Neutrophil (primary cell): ENCODE measurements at regions not wholly inside any gene's neighbourhood (a gene's known extent, or its start where the extent isn't known, plus 50 kb on each side); places are given as distances from the start of the nearest gene placed in this dataset.

ENCODE experiments used
- H3K27ac ChIP-seq: fragments of 200-600 bp; sonication (generic); 2 replicates; pipeline ENCODE4 v1.5.1; 2016; ENCODE audit warnings: mild to moderate bottlenecking, moderate library complexity
- H3K27me3 ChIP-seq: fragments of 200-600 bp; sonication (generic); 2 replicates; pipeline ENCODE4 v1.6.0; 2016; ENCODE audit warnings: mild to moderate bottlenecking
- H3K36me3 ChIP-seq: fragments of 200-600 bp; sonication (generic); 2 replicates; pipeline ENCODE4 v1.5.1; 2017
- H3K4me1 ChIP-seq, 2 experiments: fragments of 200-600 bp in 1 of 2; sonication (generic) in 1 of 2; 1 replicate in 1 of 2; 2 replicates in 1 of 2; pipeline versions ENCODE4 v1.5.1 to v1.6.1; 2013 to 2016; ENCODE audit warnings: low read depth in 1 of 2, low read length in 1 of 2, mild to moderate bottlenecking in 1 of 2, moderate library complexity in 1 of 2; ENCODE audit not compliant: control insufficient read depth in 1 of 2, insufficient read depth in 1 of 2
- H3K4me3 ChIP-seq, 2 experiments: fragments of 200-600 bp in 1 of 2; sonication (generic) in 1 of 2; 1 replicate in 1 of 2; 2 replicates in 1 of 2; pipeline ENCODE4 v1.5.1; 2013 to 2016; ENCODE audit warnings: low read depth in 1 of 2, low read length in 1 of 2, mild to moderate bottlenecking in 1 of 2, moderate library complexity in 1 of 2
- H3K9me3 ChIP-seq: fragments of 200-600 bp; sonication (generic); 2 replicates; pipeline ENCODE4 v1.5.1; 2016
- CTCF ChIP-seq: fragments of 200-600 bp; sonication (generic); IDR thresholded peaks from 2 replicates; pipeline ENCODE4 v1.5.1; 2016; ENCODE audit warnings: antibody characterized with exemption

DNA sequence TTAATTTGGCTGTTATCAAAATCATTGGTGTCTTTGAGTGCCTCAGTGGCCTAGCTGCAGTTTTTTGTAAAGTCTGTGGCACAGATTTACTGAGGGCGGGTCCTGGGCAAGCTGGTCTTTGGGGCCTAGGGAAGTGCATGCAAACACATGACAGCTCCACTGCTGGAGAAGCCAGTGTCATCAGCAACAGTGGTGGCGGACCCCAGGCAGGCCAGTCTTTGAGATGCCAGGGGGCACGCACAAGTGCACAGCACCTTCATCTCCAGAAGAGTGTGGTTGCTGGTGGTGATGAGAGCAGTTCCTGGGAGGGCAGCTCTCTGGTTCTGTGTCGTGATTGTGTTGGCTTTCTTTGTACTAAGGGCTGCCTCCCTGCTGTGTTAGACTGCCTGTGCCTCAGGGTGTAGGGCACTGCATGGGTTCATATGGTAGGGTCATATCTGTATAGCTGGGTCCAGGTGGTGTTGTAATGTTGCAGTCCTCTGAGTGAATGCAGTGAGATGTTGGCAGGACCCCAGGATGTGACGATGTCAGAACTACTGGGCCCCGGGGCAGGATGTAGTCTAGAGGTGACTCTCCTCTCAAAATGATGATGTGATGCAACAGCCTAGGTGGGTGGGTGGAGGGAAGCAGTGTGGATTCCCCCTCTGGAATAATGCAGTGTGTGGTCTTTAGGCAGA, 646.7 kb upstream of the CDH2 start:
- Histone ChIP-seq H3K9me3 (no peaks in the 10 kb centered on the region), H3K27me3 (no peaks in the 10 kb centered on the region), H3K4me1 (no peaks in the 10 kb centered on the region), H3K27ac (no peak overlapping the region), H3K4me3 (no peak overlapping the region), H3K36me3 (no peaks in the 10 kb centered on the region)
- TF ChIP-seq CTCF = no peak

DNA sequence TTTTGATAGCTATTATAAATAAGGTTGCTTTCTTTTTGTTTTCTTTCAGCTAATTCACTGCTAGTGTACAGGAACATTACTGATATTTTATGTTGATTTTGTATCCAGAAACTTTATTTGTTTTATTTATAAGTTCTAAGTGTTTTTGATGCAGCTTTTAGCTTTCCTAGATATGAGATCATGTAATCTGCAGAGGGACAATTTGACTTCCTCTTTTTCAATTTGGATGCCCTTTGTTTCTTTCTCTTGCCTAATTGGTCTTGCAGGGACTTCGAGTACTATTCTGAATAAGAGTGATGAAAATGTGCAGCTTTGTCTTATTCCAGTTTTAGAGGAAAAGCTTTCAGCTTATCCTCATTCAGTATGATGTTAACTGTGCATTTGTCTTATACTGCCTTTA, 643.4 kb upstream of the CDH2 start:
- H3K4me3 ChIP-seq = no peak overlapping the region
- no peaks in the 10 kb centered on the region for H3K4me1 ChIP-seq
- no peak for TF ChIP-seq CTCF
- no peaks in the 10 kb centered on the region for H3K36me3 ChIP-seq
- no peaks in the 10 kb centered on the region for H3K27me3 ChIP-seq
- H3K27ac ChIP-seq = no peak overlapping the region
- H3K9me3 ChIP-seq = no peaks in the 10 kb centered on the region

DNA sequence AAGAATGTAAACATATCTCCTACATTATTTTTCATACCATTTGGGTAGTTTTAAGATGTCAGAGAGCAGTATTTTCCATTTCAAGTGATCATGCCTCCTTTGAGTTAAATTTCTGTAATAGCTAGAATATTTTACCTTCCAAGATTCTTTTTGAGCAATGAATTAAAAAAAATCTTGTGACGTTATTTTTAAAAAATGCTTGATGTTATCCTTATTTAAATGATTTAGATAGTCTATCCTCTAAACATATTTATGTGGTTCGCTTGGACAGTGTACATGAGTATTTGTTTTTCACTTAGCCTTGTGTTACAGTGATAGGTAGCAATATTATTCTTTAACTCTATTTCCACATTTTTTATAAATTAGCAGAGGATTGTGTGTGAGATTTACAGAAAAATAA, 639.2 kb upstream of the CDH2 start:
- Histone ChIP-seq H3K27me3 (no peaks in the 10 kb centered on the region), H3K4me3 (no peak overlapping the region), H3K4me1 (no peaks in the 10 kb centered on the region), H3K9me3 (no peaks in the 10 kb centered on the region), H3K27ac (no peak overlapping the region), H3K36me3 (no peaks in the 10 kb centered on the region)
- no peak for TF ChIP-seq CTCF

GRCh38 chr18:28814365-28814764, 637.4 kb upstream of the CDH2 start:
- Histone ChIP-seq H3K27ac (no peak overlapping the region), H3K36me3 (no peaks in the 10 kb centered on the region), H3K4me3 (no peak overlapping the region), H3K27me3 (no peaks in the 10 kb centered on the region), H3K4me1 (no peaks in the 10 kb centered on the region), H3K9me3 (no peaks in the 10 kb centered on the region)
- no peak for TF ChIP-seq CTCF

DNA sequence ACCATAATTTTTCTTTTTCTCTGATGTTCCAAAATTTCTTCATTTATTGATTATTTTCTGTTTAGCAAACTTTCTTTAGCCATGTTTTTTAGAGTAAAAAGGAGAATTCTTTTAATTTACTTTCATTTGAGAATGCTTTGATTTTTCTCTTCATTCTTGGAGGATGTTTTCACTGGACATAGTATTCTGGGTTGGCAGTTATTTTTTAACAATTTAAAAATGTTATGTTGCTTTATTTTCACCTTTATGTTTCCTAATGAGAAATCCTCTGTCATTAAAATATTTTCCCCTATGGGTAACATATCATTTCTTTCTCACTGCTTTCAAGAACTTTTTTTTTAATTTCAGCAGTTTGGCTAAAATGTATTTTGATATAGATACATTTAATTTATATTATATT, 631.4 kb upstream of the CDH2 start:
- H3K36me3 ChIP-seq = no peaks in the 10 kb centered on the region
- no peaks in the 10 kb centered on the region for H3K4me1 ChIP-seq
- no peaks in the 10 kb centered on the region for H3K27me3 ChIP-seq
- TF ChIP-seq CTCF = no peak
- H3K4me3 ChIP-seq = no peak overlapping the region
- H3K27ac ChIP-seq = no peak overlapping the region
- H3K9me3 ChIP-seq = no peaks in the 10 kb centered on the region

- Histone ChIP-seq H3K27ac (no peak overlapping the region), H3K27me3 (no peaks in the 10 kb centered on the region), H3K4me1 (no peaks in the 10 kb centered on the region), H3K36me3 (no peaks in the 10 kb centered on the region), H3K4me3 (no peak overlapping the region), H3K9me3 (no peaks in the 10 kb centered on the region)
- no peak for TF ChIP-seq CTCF
These were observed 628.6 kb upstream of the CDH2 start for GRCh38 chr18:28805491-28805890.
